Fibroblast of the aortic adventitia (primary cell): ENCODE measurements at regions not wholly inside any gene's neighbourhood (a gene's known extent, or its start where the extent isn't known, plus 50 kb on each side); places are given as distances from the start of the nearest gene placed in this dataset.

Source experiments
- DNase-seq: peaks from one replicate; pipeline ENCODE4 v3.0.0-alpha.2; 2010; ENCODE audit warnings: low read depth
- H3K4me3 ChIP-seq: 2 replicates; pipeline ENCODE4 v1.5.1; 2011; ENCODE audit warnings: low read depth, mild to moderate bottlenecking, control low read depth, low read length, moderate library complexity
- CTCF ChIP-seq: IDR thresholded peaks from 2 replicates; pipeline ENCODE4 v1.5.1; 2011; ENCODE audit warnings: mild to moderate bottlenecking, low read length, control low read depth, inconsistent platforms; ENCODE audit not compliant: insufficient read depth

GRCh38 chr3:127428344-127428997, 140.6 kb upstream of the PRR20G start:
- TF ChIP-seq CTCF, result no peak
- DNase-seq, result peak; percentile 4
- no peak overlapping the region for H3K4me3 ChIP-seq

- H3K4me3 ChIP-seq, result no peak overlapping the region
- DNase-seq, result no peak
- TF ChIP-seq CTCF, result no peak
Measured at GRCh38 chr3:127427666-127428065, 139.8 kb upstream of the PRR20G start.

GRCh38 chr3:127427156-127427555, 139.3 kb upstream of the PRR20G start:
- no peak overlapping the region for H3K4me3 ChIP-seq
- no peak for DNase-seq
- TF ChIP-seq CTCF, result no peak

GRCh38 chr3:127426444-127427153, 138.8 kb upstream of the PRR20G start:
- no peak overlapping the region for H3K4me3 ChIP-seq
- no peak for TF ChIP-seq CTCF

GRCh38 chr3:127425505-127426443, 137.9 kb upstream of the PRR20G start:
- no peak for TF ChIP-seq CTCF
- no peak overlapping the region for H3K4me3 ChIP-seq
- DNase-seq, result no peak

More at GRCh38 chr3:127426444-127427153, 138.8 kb upstream of the PRR20G start:
- no peak for DNase-seq

- H3K4me3 ChIP-seq, result no peak overlapping the region
- TF ChIP-seq CTCF, result no peak
- DNase-seq, result no peak
Measured at GRCh38 chr3:127424766-127425504, 137.1 kb upstream of the PRR20G start.
